Breast epithelium (tissue), 4 donors: ENCODE measurements at regions not wholly inside any gene's neighbourhood (a gene's known extent, or its start where the extent isn't known, plus 50 kb on each side); places are given as distances from the start of the nearest gene placed in this dataset.

Source experiments
- DNase-seq, 2 donors: peaks; one replicate each; pipeline ENCODE4 v3.0.0-alpha.2; 2019; ENCODE audit warnings: low spot score in 2 of 2
- H3K27ac ChIP-seq, 2 donors: fragments of 200-600 bp; sonication (generic) in 1 of 2; one replicate each; pipeline ENCODE4 v1.5.1; 2016 to 2019; ENCODE audit warnings: mild to moderate bottlenecking in 1 of 2
- H3K27me3 ChIP-seq, 2 donors: fragments of 200-600 bp; sonication (generic) in 1 of 2; one replicate each; pipeline versions ENCODE4 v1.5.1 to v1.6.0; 2017 to 2019; ENCODE audit warnings: control low read depth in 1 of 2, mild to moderate bottlenecking in 1 of 2
- H3K36me3 ChIP-seq: fragments of 200-600 bp; one replicate; pipeline ENCODE4 v1.5.1; 2019
- H3K4me1 ChIP-seq, 2 donors: fragments of 200-600 bp; sonication (generic); one replicate each; pipeline ENCODE4 v1.5.1; 2016 to 2019; ENCODE audit warnings: control low read depth in 1 of 2
- H3K4me3 ChIP-seq, 3 donors: fragments of 200-600 bp; sonication (generic); 1 replicate in 2 of 3; 2 replicates in 1 of 3; pipeline ENCODE4 v1.5.1; 2016 to 2019; ENCODE audit warnings: mild to moderate bottlenecking in 3 of 3, moderate library complexity in 2 of 3
- H3K9me3 ChIP-seq, 2 donors: fragments of 200-600 bp; sonication (generic) in 1 of 2; one replicate each; pipeline ENCODE4 v1.5.1; 2016 to 2019; ENCODE audit warnings: control low read depth in 1 of 2
- POLR2A ChIP-seq: fragments of 450-650 bp; IDR thresholded peaks from one replicate; pipeline ENCODE4 v1.6.1; 2016; ENCODE audit warnings: antibody characterized with exemption, mild to moderate bottlenecking, moderate library complexity
- POLR2AphosphoS5 ChIP-seq, 3 donors: sonication (generic); formaldehyde crosslinking; IDR thresholded peaks; one replicate each; pipeline ENCODE4 v1.6.1; 2017; ENCODE audit warnings: antibody characterized with exemption in 3 of 3
- intact Hi-C: fragments of 100-400 bp; cut with DNase I; formaldehyde crosslinking; loops from one replicate; pipeline ENCODE4 v1.15.1; 2023; ENCODE audit warnings: low total_unique reads
- TF ChIP-seq, protein P1 (sequence below), 3 donors: fragments of 450-650 bp; IDR thresholded peaks; one replicate each; pipeline ENCODE4 v1.5.1; 2016 to 2017; ENCODE audit warnings: antibody characterized with exemption in 3 of 3, mild to moderate bottlenecking in 3 of 3, moderate library complexity in 3 of 3

DNA sequence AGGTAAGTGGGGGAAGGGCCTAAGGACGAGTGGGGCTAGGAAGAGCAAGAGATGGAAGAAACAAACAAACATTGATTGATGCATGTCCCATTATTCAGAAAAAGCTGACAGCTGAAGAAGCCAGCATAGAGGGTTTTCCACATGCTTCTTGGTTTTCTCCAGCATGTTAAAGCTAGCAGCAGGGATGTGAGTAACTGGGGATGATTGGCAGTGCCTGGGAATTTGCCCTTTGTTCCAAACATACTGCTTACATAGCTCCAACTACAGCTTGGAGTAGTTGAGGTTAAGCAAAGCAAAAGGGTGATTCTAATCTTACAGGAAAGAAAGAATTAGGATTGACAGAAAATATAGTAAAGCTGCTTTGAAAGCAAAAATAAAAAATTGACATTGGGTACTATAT lies 68.0 kb upstream of the IFNG-AS1 start:
- TF ChIP-seq, protein P1, sequence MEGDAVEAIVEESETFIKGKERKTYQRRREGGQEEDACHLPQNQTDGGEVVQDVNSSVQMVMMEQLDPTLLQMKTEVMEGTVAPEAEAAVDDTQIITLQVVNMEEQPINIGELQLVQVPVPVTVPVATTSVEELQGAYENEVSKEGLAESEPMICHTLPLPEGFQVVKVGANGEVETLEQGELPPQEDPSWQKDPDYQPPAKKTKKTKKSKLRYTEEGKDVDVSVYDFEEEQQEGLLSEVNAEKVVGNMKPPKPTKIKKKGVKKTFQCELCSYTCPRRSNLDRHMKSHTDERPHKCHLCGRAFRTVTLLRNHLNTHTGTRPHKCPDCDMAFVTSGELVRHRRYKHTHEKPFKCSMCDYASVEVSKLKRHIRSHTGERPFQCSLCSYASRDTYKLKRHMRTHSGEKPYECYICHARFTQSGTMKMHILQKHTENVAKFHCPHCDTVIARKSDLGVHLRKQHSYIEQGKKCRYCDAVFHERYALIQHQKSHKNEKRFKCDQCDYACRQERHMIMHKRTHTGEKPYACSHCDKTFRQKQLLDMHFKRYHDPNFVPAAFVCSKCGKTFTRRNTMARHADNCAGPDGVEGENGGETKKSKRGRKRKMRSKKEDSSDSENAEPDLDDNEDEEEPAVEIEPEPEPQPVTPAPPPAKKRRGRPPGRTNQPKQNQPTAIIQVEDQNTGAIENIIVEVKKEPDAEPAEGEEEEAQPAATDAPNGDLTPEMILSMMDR (IDR thresholded peaks at IDR 0.05): no peak
- TF ChIP-seq POLR2A (no peak), POLR2AphosphoS5 (IDR thresholded peaks at IDR 0.05) (no peak)
- no peak overlapping the region for H3K4me3 ChIP-seq

DNA sequence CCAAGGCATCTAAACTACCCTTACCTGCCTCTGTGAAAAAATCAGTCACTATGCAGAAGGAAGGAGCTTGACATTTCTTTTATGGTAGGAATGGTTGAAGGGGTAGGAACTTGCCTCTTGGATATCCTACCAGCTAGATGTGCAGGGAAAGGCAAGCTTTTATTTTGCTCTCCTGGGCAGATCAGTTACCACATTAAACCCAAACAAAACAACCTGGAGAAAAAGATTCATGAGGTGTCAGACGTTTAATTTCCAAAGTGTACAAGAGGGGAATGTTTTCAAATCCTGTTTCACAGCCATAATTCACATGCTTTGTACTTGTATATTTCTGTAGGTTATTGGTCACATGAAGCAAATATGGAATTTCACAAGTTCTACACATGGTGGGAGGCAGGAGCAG lies 67.0 kb upstream of the IFNG-AS1 start:
- no peak for TF ChIP-seq POLR2A
- TF ChIP-seq, protein P1 (IDR thresholded peaks at IDR 0.05): no peak
- no peak for TF ChIP-seq POLR2AphosphoS5 (IDR thresholded peaks at IDR 0.05)
- no peak overlapping the region for H3K4me3 ChIP-seq
- no peaks in the 10 kb centered on the region for H3K36me3 ChIP-seq
- no peaks in the 10 kb centered on the region for H3K9me3 ChIP-seq
- H3K27ac ChIP-seq: no peak overlapping the region
- DNase-seq: no peak
- intact Hi-C loops: no loop called here
- H3K4me1 ChIP-seq: no peaks in the 10 kb centered on the region
- H3K27me3 ChIP-seq: no peaks in the 10 kb centered on the region

More for the DNA sequence above, 68.0 kb upstream of the IFNG-AS1 start:
- no peak for DNase-seq
- intact Hi-C loops: no loop called here
- H3K27ac ChIP-seq: no peak overlapping the region
- no peaks in the 10 kb centered on the region for H3K4me1 ChIP-seq
- no peaks in the 10 kb centered on the region for H3K36me3 ChIP-seq
- H3K9me3 ChIP-seq: no peaks in the 10 kb centered on the region
- H3K27me3 ChIP-seq: no peaks in the 10 kb centered on the region

DNA sequence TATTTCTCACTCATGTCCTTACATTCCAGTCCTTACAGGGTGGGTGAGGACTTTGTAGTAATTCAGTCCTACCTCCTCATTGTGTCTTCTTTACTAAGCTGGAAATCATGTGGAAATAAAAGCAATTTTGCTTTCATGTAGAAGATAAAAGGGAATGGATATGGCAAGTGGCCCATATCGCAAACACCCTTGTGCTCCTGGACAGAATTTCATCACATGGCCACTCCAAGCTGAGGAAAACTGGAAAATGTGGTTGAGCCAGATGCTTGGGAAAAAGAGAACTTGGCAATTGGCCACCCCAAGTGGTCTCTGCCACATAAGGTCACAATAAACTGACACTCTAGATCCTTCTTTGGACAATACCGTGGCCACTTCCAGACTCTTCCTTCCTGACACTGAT lies 64.2 kb upstream of the IFNG-AS1 start:
- no peak overlapping the region for H3K27ac ChIP-seq
- no peaks in the 10 kb centered on the region for H3K27me3 ChIP-seq
- TF ChIP-seq, protein P1 (IDR thresholded peaks at IDR 0.05): no peak
- TF ChIP-seq POLR2A (no peak), POLR2AphosphoS5 (IDR thresholded peaks at IDR 0.05) (no peak)
- H3K36me3 ChIP-seq: no peaks in the 10 kb centered on the region
- DNase-seq: no peak
- no peaks in the 10 kb centered on the region for H3K4me1 ChIP-seq
- intact Hi-C loops: no loop called here
- no peak overlapping the region for H3K4me3 ChIP-seq
- no peaks in the 10 kb centered on the region for H3K9me3 ChIP-seq

DNA sequence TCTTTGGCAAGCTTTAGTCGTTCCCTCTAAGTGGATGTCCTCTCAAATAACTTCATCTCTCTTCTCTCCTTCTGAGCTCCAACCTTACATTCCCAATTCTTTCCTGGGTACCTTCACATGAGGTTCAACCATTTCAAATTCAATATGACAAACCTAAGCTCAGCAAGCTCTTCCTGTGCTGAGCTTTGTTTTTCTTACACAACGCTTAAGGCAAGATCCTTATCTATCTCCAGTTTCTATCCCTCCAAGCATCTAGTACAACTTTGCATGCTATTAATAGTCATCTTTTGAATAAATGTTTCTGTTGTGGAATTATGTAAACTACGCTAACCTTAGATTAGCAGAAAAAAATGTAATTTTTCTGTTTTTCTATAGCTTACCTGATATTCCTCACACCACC lies 63.7 kb upstream of the IFNG-AS1 start:
- Histone ChIP-seq H3K4me1 (no peaks in the 10 kb centered on the region), H3K9me3 (no peaks in the 10 kb centered on the region), H3K27ac (no peak overlapping the region), H3K4me3 (no peak overlapping the region), H3K27me3 (no peaks in the 10 kb centered on the region), H3K36me3 (no peaks in the 10 kb centered on the region)
- TF ChIP-seq POLR2AphosphoS5 (IDR thresholded peaks at IDR 0.05) (no peak), POLR2A (no peak)
- TF ChIP-seq, protein P1 (IDR thresholded peaks at IDR 0.05): no peak
- DNase-seq: no peak
- intact Hi-C loops: no loop called here

DNA sequence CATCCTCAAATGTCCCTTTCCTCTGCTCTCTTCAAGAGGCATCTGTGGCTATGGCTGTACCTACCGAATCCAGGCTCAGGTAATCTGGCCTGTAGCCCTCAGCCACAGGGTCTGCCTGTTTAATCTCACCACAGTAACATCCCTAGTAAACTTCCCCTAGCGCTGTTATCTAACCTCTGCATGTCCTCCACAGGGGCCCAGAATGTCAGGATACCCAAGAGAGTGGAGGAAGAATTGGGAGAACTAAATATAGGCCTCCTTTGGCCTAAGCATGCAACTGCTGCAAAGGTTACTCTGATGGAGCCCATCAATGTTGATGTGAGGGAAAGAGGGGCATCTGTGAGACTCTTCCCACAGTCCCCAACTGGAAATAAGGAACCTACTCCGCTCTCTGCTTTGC lies 63.2 kb upstream of the IFNG-AS1 start:
- Histone ChIP-seq H3K27me3 (no peaks in the 10 kb centered on the region), H3K36me3 (no peaks in the 10 kb centered on the region), H3K4me1 (no peaks in the 10 kb centered on the region), H3K9me3 (no peaks in the 10 kb centered on the region), H3K27ac (no peak overlapping the region), H3K4me3 (no peak overlapping the region)
- no peak for DNase-seq
- TF ChIP-seq POLR2A (no peak), POLR2AphosphoS5 (IDR thresholded peaks at IDR 0.05) (no peak)
- TF ChIP-seq, protein P1 (IDR thresholded peaks at IDR 0.05): no peak
- intact Hi-C loops: no loop called here
